PFSK-1 (cell line): ENCODE measurements at regions not wholly inside any gene's neighbourhood (a gene's known extent, or its start where the extent isn't known, plus 50 kb on each side); places are given as distances from the start of the nearest gene placed in this dataset.

Source experiments
- FOXP2 ChIP-seq: optimal IDR thresholded peaks from 2 replicates; pipeline ENCODE3; 2011; ENCODE audit warnings: borderline replicate concordance, control low read depth, inconsistent platforms; ENCODE audit not compliant: insufficient read depth; ENCODE audit errors: extremely low read length, extremely low read depth
- TAF1 ChIP-seq: IDR thresholded peaks from 2 replicates; pipeline ENCODE4 v1.6.1; 2012; ENCODE audit warnings: low read length, control low read depth, borderline replicate concordance; ENCODE audit not compliant: insufficient read depth

- TF ChIP-seq FOXP2 (no peak), TAF1 (no peak)
Measured at GRCh38 chr9:120091206-120091605, 488.8 kb downstream of the CDK5RAP2 start.
